ENCODE measurements at regions not wholly inside any gene's neighbourhood (a gene's known extent, or its start where the extent isn't known, plus 50 kb on each side); places are given as distances from the start of the nearest gene placed in this dataset.

- no peak for TF ChIP-seq ZNF343 (CRISPR knock-in tag; IDR thresholded peaks at IDR 0.05)
Observed at GRCh38 chr22:49659924-49660315, 167.8 kb downstream of the BRD1 start (continued).

- H3K4me3 ChIP-seq (replicated peaks in 1 of 3; ENCODE audit: insufficient read depth in 1 of 3, low read depth in 2 of 3, low read length in 3 of 3), result no peak overlapping the region
- H3K27me3 ChIP-seq (ENCODE audit: control insufficient read depth in 1 of 2, insufficient read depth in 2 of 2, low read length in 2 of 2), result peaks cover 27 to 84% of the 10 kb centered on the region in 2 experiments
- H3K27ac ChIP-seq (ENCODE audit: extremely low read length, insufficient read depth, low read length), result no peak overlapping the region
- DNase-seq (ENCODE audit: low spot score) (no peak), FAIRE-seq (no peak), ATAC-seq (no peak)
- no peak overlapping the region for H3K4me2 ChIP-seq (ENCODE audit: low read depth, low read length)
- CTCF ChIA-PET (ENCODE audit: low intra/inter-chr PET ratio, low total read pairs), result no interaction called here
- intact Hi-C loops (cut with micrococcal nuclease; ENCODE audit: unreplicated experiment) (no loop called here), in situ Hi-C loops (cut with HindIII; ENCODE audit: extremely low pct_ligation_motif_present, low pct_unique_long_range_greater_than_20kb) (no loop called here)
- H2AFZ ChIP-seq (ENCODE audit: low read length), result no peak overlapping the region
- no peaks in the 10 kb centered on the region for H3K79me2 ChIP-seq (ENCODE audit: insufficient read depth, low read length)
- TF ChIP-seq ZNF282 (IDR thresholded peaks at IDR 0.05; ENCODE audit: partially characterized antibody), result no peak
- no peak for TF ChIP-seq ZSCAN21 (CRISPR knock-in tag; IDR thresholded peaks at IDR 0.05; ENCODE audit: borderline replicate concordance)
- TF ChIP-seq TAF15 (IDR thresholded peaks at IDR 0.05; ENCODE audit: low read depth, low read length, poor library complexity, severe bottlenecking), result no peak
- TF ChIP-seq ZNF264 (CRISPR knock-in tag; IDR thresholded peaks at IDR 0.05), result no peak
- TF ChIP-seq ZNF563 (CRISPR knock-in tag; IDR thresholded peaks at IDR 0.05), result no peak
- no peak for TF ChIP-seq ZNF275 (CRISPR knock-in tag; IDR thresholded peaks at IDR 0.05; ENCODE audit: borderline replicate concordance)
- TF ChIP-seq PAF1 (CRISPR knock-in tag; IDR thresholded peaks at IDR 0.05), result no peak
- no peak for TF ChIP-seq MIXL1 (CRISPR knock-in tag; IDR thresholded peaks at IDR 0.05)
- TF ChIP-seq TFDP2 (CRISPR knock-in tag; IDR thresholded peaks at IDR 0.05), result no peak
- TF ChIP-seq NFIB (CRISPR knock-in tag; IDR thresholded peaks at IDR 0.05; ENCODE audit: borderline replicate concordance), result no peak
- no peak for TF ChIP-seq ZNF296 (CRISPR knock-in tag; conservative IDR thresholded peaks at IDR 0.05)
- TF ChIP-seq ZNF567 (CRISPR knock-in tag; IDR thresholded peaks at IDR 0.05; ENCODE audit: borderline replicate concordance), result no peak
- no peak for TF ChIP-seq SMAD9 (CRISPR knock-in tag; IDR thresholded peaks at IDR 0.05)
- 14% methylated on average over 1 of the region's 19 CpGs for WGBS (ENCODE audit: low lambda C conversion rate)
- BruUV-seq (replicated peaks), result no TSS peak
- H3K4me1 ChIP-seq (ENCODE audit: insufficient read depth, low read length), result no peaks in the 10 kb centered on the region
- no peak overlapping the region for H3K9ac ChIP-seq (ENCODE audit: insufficient read depth, low read depth, low read length)
- H4K20me1 ChIP-seq (ENCODE audit: insufficient read depth, low read length), result no peaks in the 10 kb centered on the region
- no peaks in the 10 kb centered on the region for H3K9me3 ChIP-seq (ENCODE audit: low read length)
- POLR2A ChIA-PET, result no interaction called here
- H3K36me3 ChIP-seq (replicated peaks in 1 of 2; ENCODE audit: control insufficient read depth in 1 of 2, insufficient read depth in 2 of 2, low read length in 2 of 2), result no peaks in the 10 kb centered on the region
Observed at GRCh38 chr22:49659281-49659923, 168.3 kb downstream of the BRD1 start.

All from HepG2 (cell line).